NT2/D1 (cell line): ENCODE measurements at regions not wholly inside any gene's neighbourhood (a gene's known extent, or its start where the extent isn't known, plus 50 kb on each side); places are given as distances from the start of the nearest gene placed in this dataset.
"Not testable (repeated sequence)": the region's sequence is repeated elsewhere in the genome, so short reads cannot be mapped to it uniquely, and the experiment has no call there.

Experiments used
- DNase-seq: peaks from one replicate; pipeline ENCODE4 v3.0.0-alpha.2; 2011; ENCODE audit warnings: low read depth, low spot score
- H3K27me3 ChIP-seq: 2 replicates; pipeline ENCODE4 v1.6.0; 2011; ENCODE audit warnings: mild to moderate bottlenecking; ENCODE audit not compliant: insufficient read length, insufficient read depth
- H3K36me3 ChIP-seq: 2 replicates; pipeline ENCODE4 v1.6.1; 2011; ENCODE audit warnings: mild to moderate bottlenecking, low read length, mixed read lengths; ENCODE audit not compliant: insufficient read depth, insufficient read length
- H3K4me1 ChIP-seq: 2 replicates; pipeline ENCODE4 v1.5.1; 2011; ENCODE audit not compliant: insufficient read depth, insufficient read length
- H3K4me3 ChIP-seq: 2 replicates; pipeline ENCODE4 v1.5.1; 2011; ENCODE audit warnings: low read depth; ENCODE audit not compliant: insufficient read length
- H3K9ac ChIP-seq: 2 replicates; pipeline ENCODE4 v1.6.0; 2011; ENCODE audit warnings: low read depth; ENCODE audit not compliant: insufficient read length
- H3K9me3 ChIP-seq: 2 replicates; pipeline ENCODE4 v1.5.1; 2011; ENCODE audit warnings: mild to moderate bottlenecking, low read length; ENCODE audit not compliant: insufficient read depth
- SUZ12 ChIP-seq: IDR thresholded peaks from 2 replicates; pipeline ENCODE4 v1.6.1; 2011; ENCODE audit not compliant: insufficient read length, insufficient read depth; ENCODE audit errors: extremely low read depth
- YY1 ChIP-seq: IDR thresholded peaks from 2 replicates; pipeline ENCODE4 v1.6.1; 2011; ENCODE audit not compliant: insufficient read length, insufficient read depth
- ZNF274 ChIP-seq: IDR thresholded peaks from 2 replicates; pipeline ENCODE4 v1.6.1; 2011; ENCODE audit warnings: mild to moderate bottlenecking, low read depth, low read length

DNA sequence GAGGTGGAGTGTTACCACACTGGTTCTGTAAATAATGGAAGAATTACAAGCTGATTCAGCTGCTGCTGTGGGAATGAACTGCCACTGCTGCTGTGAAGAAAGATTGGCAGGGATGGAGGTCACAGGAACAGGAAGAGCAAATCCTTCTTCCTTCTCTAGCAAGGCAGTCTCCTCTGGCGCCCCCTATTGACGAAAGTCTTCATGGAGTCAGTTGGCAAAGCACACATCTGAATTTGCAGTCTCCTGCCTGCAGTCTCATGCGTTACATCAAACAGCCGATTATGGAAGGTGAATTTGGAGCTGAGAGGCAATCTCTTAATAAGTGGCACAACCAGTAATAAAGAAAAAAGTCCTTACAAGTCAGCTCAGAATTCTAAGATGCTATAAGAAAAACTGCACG, 106.0 kb upstream of the TMTC1 start:
- no peak for TF ChIP-seq YY1
- TF ChIP-seq SUZ12 = no peak
- no peak for TF ChIP-seq ZNF274
- Histone ChIP-seq H3K4me1 (no peaks in the 10 kb centered on the region), H3K36me3 (no peaks in the 10 kb centered on the region), H3K4me3 (no peak overlapping the region), H3K27me3 (no peaks in the 10 kb centered on the region), H3K9ac (no peak overlapping the region), H3K9me3 (peaks cover 37% of the 10 kb centered on the region; the same call in 1 of the 2 replicates)
- peak; percentile 94 for DNase-seq

DNA sequence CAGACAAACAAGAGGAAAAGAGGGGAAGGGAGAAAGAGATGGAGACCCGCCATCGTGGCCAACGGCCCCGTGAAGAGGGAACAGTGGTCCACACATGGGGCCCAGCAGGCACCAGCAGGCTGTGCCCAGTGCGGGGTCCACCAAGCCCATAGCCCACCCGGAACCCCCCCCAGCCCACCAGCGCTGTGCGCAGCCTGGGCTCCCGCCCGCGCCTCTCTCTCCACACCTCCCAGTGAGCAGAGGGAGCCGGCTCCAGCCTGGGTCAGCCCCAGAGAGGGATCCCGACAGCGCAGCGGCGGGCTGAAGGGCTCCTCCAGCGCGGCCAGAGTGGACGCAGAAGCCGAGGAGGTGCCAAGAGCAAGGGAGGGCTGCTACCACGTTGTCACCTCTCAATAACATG, 105.0 kb upstream of the TMTC1 start:
- Histone ChIP-seq H3K27me3 (no peaks in the 10 kb centered on the region), H3K36me3 (no peaks in the 10 kb centered on the region), H3K9ac (no peak overlapping the region), H3K4me1 (no peaks in the 10 kb centered on the region), H3K9me3 (peaks cover 46% of the 10 kb centered on the region; the same call in 1 of the 2 replicates), H3K4me3 (no peak overlapping the region)
- DNase-seq = no peak
- TF ChIP-seq ZNF274 = no peak
- TF ChIP-seq SUZ12 = no peak
- no peak for TF ChIP-seq YY1

DNA sequence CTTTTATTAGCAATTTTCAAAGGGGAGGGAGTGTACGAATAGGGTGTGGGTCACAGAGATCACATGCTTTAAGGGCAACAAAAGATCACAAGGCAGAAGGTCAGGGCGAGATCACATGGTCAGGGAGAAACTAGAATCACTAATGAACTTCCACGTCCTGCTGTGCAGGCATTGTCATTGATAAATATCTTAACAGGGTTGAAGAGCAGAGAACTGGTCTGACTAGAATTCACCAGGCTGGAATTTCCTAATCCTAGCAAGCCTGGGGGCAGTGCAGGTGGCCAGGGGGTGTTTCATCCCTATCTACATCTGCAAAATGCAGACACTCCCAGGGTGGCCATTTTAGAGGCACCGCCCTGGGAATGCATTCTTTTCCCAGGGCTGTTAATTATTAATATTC, 101.2 kb upstream of the TMTC1 start:
- DNase-seq = peak; percentile 92

GRCh38 chr12:29883941-29884554, 100.3 kb upstream of the TMTC1 start:
- Histone ChIP-seq H3K4me1 (no peaks in the 10 kb centered on the region), H3K27me3 (no peaks in the 10 kb centered on the region), H3K4me3 (no peak overlapping the region), H3K9me3 (peaks cover 43% of the 10 kb centered on the region; the same call in 1 of the 2 replicates), H3K36me3 (no peaks in the 10 kb centered on the region), H3K9ac (no peak overlapping the region)
- no peak for DNase-seq
- no peak for TF ChIP-seq SUZ12
- no peak for TF ChIP-seq ZNF274
- no peak for TF ChIP-seq YY1

More for the DNA sequence above, 101.2 kb upstream of the TMTC1 start:
- peaks cover 50% of the 10 kb centered on the region; the same call in 1 of the 2 replicates for H3K9me3 ChIP-seq
- H3K27me3 ChIP-seq, H3K9ac ChIP-seq, H3K4me3 ChIP-seq, H3K4me1 ChIP-seq, H3K36me3 ChIP-seq: not testable (repeated sequence)

GRCh38 chr12:29883525-29883924, 99.8 kb upstream of the TMTC1 start:
- no peak for DNase-seq
- H3K9ac ChIP-seq = no peak overlapping the region
- no peaks in the 10 kb centered on the region for H3K36me3 ChIP-seq
- peaks cover 38% of the 10 kb centered on the region; the same call in 1 of the 2 replicates for H3K9me3 ChIP-seq
- H3K27me3 ChIP-seq = no peaks in the 10 kb centered on the region
- TF ChIP-seq SUZ12 = no peak
- no peak for TF ChIP-seq ZNF274
- TF ChIP-seq YY1 = no peak
- no peaks in the 10 kb centered on the region for H3K4me1 ChIP-seq
- no peak overlapping the region for H3K4me3 ChIP-seq

- no peak for TF ChIP-seq YY1
- TF ChIP-seq ZNF274 = no peak
- TF ChIP-seq SUZ12 = no peak
- H3K4me1 ChIP-seq = no peaks in the 10 kb centered on the region
- no peak overlapping the region for H3K4me3 ChIP-seq
- DNase-seq = no peak
- H3K9me3 ChIP-seq = peaks cover 31% of the 10 kb centered on the region; the same call in 1 of the 2 replicates
- H3K27me3 ChIP-seq = no peaks in the 10 kb centered on the region
- no peak overlapping the region for H3K9ac ChIP-seq
- no peaks in the 10 kb centered on the region for H3K36me3 ChIP-seq
Measured at GRCh38 chr12:29882846-29883245, 99.1 kb upstream of the TMTC1 start.

- Histone ChIP-seq H3K4me3 (no peak overlapping the region), H3K9me3 (peaks cover 36% of the 10 kb centered on the region; the same call in 1 of the 2 replicates), H3K27me3 (no peaks in the 10 kb centered on the region), H3K4me1 (no peaks in the 10 kb centered on the region), H3K9ac (no peak overlapping the region), H3K36me3 (no peaks in the 10 kb centered on the region)
- DNase-seq = no peak
- TF ChIP-seq SUZ12 (no peak), YY1 (no peak), ZNF274 (no peak)
Measured at GRCh38 chr12:29880987-29881386, 97.2 kb upstream of the TMTC1 start.
